Activated B cell treated with CpG ODN at 0.5 μM for 24 hours (primary cell): ENCODE measurements at regions not wholly inside any gene's neighbourhood (a gene's known extent, or its start where the extent isn't known, plus 50 kb on each side); places are given as distances from the start of the nearest gene placed in this dataset.

Experiments
- ATAC-seq: fragments of 200-7000 bp; cut with Tn5 transposase; one replicate; pipeline ENCODE4 v1.10.0; 2021; ENCODE audit warnings: low read depth, mild to moderate bottlenecking, moderate library complexity
- CTCF ChIA-PET: fragments of 350-600 bp; sonication (Branson Sonifier 250); formaldehyde crosslinking; loops from one replicate; lab custom pipeline; 2021; ENCODE audit warnings: antibody characterized with exemption; lab: Charles Lee
- POLR2A ChIA-PET: fragments of 350-600 bp; sonication (Branson Sonifier 250); formaldehyde crosslinking; loops from one replicate; lab custom pipeline; 2021; ENCODE audit warnings: antibody characterized with exemption; lab: Charles Lee
- DNase-seq: peaks from one replicate; pipeline ENCODE4 v3.0.0; 2022
- H3K27ac Mint-ChIP-seq: one replicate; pipeline ENCODE4 v1.8.0; 2020; ENCODE audit warnings: mixed read lengths
- H3K27me3 Mint-ChIP-seq: one replicate; pipeline ENCODE4 v1.8.0; 2021; ENCODE audit warnings: mixed read lengths
- H3K36me3 Mint-ChIP-seq: one replicate; pipeline ENCODE4 v1.8.0; 2021; ENCODE audit warnings: low read depth, mixed read lengths
- H3K4me1 Mint-ChIP-seq: one replicate; pipeline ENCODE4 v1.8.0; 2021; ENCODE audit warnings: mixed read lengths
- H3K4me3 Mint-ChIP-seq: one replicate; pipeline ENCODE4 v1.8.0; 2020; ENCODE audit warnings: mild to moderate bottlenecking, mixed read lengths
- H3K9me3 Mint-ChIP-seq: one replicate; pipeline ENCODE4 v1.8.0; 2020; ENCODE audit warnings: mixed read lengths
- intact Hi-C: fragments of 100-400 bp; cut with micrococcal nuclease; formaldehyde crosslinking; loops from one replicate; pipeline ENCODE4 v1.15.1; 2024
- TF ChIP-seq, protein P1 (sequence below): fragments of 200-600 bp; IDR thresholded peaks from one replicate; pipeline ENCODE4 v1.8.0; 2022; ENCODE audit warnings: antibody characterized with exemption, mild to moderate bottlenecking

DNA sequence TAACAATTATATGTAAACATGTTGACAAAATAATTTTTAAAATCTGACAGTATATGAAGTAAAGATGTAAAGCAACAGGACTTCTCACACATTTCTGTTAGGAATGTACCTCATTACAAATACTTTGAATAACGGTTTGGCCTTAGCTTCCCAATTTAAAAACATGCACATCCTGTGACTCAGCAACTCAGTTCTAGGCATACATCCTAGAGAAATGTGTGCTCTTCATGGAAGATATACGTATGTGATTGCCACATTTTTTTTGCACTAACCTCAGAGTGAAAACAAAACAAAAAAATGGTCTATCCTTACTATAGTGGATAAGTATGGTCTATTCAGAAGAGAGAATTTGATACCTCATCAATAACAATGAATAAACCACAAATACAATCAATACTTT, 314.6 kb downstream of the LIG4 start:
- H3K9me3 Mint-ChIP-seq, result peaks cover 2% of the 10 kb centered on the region
- H3K36me3 Mint-ChIP-seq, result no peaks in the 10 kb centered on the region
- DNase-seq (no peak), ATAC-seq (no peak)
- intact Hi-C loops, result no loop called here
- ChIA-PET POLR2A (no interaction called here), CTCF (no interaction called here)
- TF ChIP-seq, protein P1, sequence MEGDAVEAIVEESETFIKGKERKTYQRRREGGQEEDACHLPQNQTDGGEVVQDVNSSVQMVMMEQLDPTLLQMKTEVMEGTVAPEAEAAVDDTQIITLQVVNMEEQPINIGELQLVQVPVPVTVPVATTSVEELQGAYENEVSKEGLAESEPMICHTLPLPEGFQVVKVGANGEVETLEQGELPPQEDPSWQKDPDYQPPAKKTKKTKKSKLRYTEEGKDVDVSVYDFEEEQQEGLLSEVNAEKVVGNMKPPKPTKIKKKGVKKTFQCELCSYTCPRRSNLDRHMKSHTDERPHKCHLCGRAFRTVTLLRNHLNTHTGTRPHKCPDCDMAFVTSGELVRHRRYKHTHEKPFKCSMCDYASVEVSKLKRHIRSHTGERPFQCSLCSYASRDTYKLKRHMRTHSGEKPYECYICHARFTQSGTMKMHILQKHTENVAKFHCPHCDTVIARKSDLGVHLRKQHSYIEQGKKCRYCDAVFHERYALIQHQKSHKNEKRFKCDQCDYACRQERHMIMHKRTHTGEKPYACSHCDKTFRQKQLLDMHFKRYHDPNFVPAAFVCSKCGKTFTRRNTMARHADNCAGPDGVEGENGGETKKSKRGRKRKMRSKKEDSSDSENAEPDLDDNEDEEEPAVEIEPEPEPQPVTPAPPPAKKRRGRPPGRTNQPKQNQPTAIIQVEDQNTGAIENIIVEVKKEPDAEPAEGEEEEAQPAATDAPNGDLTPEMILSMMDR, result no peak
- no peaks in the 10 kb centered on the region for H3K27me3 Mint-ChIP-seq
- H3K27ac Mint-ChIP-seq, result no peak overlapping the region
- no peak overlapping the region for H3K4me3 Mint-ChIP-seq
- H3K4me1 Mint-ChIP-seq, result no peaks in the 10 kb centered on the region

DNA sequence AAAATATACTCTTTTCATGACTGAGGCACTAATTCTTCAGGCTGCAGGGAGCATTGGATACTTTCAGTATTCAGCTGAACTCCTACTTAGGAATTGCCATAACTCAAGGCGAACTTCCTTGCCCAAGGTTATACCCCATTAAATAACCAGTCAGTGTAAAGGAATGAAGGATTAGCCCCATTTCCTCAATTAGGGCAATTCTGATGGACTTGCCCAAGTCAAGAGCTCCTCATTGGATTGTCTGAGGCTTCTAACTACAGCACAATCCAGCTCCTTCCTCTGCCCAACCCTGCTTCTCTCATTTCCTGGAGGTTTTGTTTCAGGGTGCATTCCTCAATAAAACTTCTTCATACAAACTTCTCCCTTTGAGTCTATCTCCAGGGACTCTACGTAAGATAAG, 329.2 kb downstream of the LIG4 start:
- H3K36me3 Mint-ChIP-seq, result no peaks in the 10 kb centered on the region
- no peak for ATAC-seq
- CTCF ChIA-PET, result no interaction called here
- no peak for DNase-seq
- no peaks in the 10 kb centered on the region for H3K4me1 Mint-ChIP-seq
- intact Hi-C loops, result no loop called here
- TF ChIP-seq, protein P1, result no peak
- H3K27me3 Mint-ChIP-seq, result no peaks in the 10 kb centered on the region
- H3K9me3 Mint-ChIP-seq, result peaks cover 10% of the 10 kb centered on the region
- H3K4me3 Mint-ChIP-seq, result no peak overlapping the region
- H3K27ac Mint-ChIP-seq, result no peak overlapping the region
- POLR2A ChIA-PET, result no interaction called here

DNA sequence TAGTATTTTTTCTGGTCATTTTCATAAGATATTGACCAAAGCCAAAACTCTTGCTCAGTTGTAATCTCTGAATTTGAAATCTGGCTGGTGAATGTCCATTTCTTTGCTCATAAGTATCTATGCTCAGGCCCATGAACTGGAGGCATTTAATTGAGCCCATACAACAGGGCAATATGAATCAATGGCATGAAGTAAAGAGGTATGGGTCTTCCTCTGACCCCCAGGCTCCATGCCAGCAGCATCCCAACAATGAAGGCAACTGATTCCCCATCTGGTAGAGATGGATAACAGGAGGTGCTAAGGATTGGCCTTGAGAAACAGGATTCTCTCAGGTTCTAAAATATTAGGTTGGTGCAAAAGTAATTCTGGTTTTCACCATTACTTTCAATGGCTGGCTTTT, 330.8 kb downstream of the LIG4 start:
- ATAC-seq (no peak), DNase-seq (no peak)
- ChIA-PET CTCF (no interaction called here), POLR2A (no interaction called here)
- Mint-ChIP-seq H3K4me3 (no peak overlapping the region), H3K9me3 (peaks cover 10% of the 10 kb centered on the region), H3K4me1 (no peaks in the 10 kb centered on the region), H3K36me3 (no peaks in the 10 kb centered on the region), H3K27me3 (no peaks in the 10 kb centered on the region), H3K27ac (no peak overlapping the region)
- intact Hi-C loops, result no loop called here
- TF ChIP-seq, protein P1, result no peak

DNA sequence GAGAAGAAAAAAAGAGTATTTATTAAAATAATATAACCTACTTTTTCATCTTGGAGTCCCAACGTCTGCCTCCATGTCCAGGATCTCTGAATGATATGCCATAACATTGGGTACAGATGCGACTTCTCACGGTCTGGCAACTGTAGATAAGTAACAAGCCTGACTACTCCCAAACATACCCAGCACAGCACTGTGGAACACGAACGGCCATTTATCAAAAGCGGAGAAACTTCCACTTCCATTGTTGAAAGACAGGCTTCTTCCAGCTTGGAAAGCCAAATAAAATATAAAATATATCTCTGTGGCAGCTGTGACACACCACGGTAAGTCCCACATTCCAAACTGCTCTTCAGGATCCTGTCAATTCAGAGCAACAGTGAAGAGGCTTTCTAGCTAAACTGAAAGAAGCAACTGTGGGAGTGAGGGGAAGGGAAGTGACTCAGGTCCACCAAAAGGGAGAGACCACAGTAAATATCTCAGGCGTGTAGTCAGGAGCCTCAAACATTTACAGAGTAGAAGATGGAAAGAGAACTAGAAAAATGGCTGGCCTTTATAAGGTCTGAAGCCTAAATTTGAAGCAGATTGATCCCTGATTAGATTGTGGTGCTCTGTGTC, 331.7 kb downstream of the LIG4 start:
- TF ChIP-seq, protein P1, result no peak
- Mint-ChIP-seq H3K36me3 (no peaks in the 10 kb centered on the region), H3K9me3 (peaks cover 7% of the 10 kb centered on the region), H3K27me3 (no peaks in the 10 kb centered on the region), H3K4me1 (no peaks in the 10 kb centered on the region), H3K4me3 (no peak overlapping the region), H3K27ac (no peak overlapping the region)
- ATAC-seq (no peak), DNase-seq (no peak)
- POLR2A ChIA-PET, result no interaction called here
- CTCF ChIA-PET, result no interaction called here
- intact Hi-C loops, result no loop called here

DNA sequence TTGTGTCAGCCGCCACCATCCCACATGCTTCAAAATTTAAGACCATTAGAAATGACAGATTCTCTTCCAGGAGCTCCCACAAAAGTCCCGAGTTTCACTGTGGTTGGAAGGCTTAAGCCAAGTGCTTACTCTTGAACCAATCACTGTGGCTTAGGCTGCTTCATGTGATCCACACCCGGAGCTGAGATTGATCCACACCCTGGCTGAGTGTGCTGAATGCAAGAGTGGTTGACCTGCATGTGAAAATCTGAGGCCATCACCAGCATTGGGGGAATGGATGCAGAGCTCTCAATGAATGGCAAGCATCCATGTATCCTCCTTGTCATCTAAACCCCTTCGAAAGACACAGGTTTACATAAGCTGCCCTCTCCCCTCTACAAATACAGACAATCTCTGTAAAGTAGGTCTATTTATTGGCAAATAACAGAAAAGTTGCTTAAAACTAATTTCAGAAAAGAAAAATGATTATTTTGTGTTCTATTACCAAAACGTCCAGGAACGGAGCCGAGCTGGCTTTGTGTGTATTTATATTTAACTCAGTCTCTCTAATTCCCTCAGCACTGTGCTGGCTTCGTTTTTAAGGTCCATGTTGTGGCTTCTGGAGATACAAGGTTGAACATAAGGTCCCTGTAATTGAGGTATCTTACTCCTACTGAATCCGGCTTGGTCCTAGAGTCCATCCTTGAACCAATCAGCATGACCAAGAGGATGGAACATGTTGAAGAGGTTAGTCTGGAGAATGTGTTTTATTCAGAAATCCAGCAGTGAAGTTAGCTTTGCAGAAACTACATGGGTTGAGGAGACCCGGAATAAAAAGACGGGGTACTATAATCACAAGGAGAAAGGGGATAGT, 332.4 kb downstream of the LIG4 start:
- TF ChIP-seq, protein P1, result no peak
- Mint-ChIP-seq H3K36me3 (no peaks in the 10 kb centered on the region), H3K4me3 (no peak overlapping the region), H3K27me3 (no peaks in the 10 kb centered on the region), H3K9me3 (peaks cover 3% of the 10 kb centered on the region), H3K27ac (no peak overlapping the region), H3K4me1 (no peaks in the 10 kb centered on the region)
- ChIA-PET CTCF (no interaction called here), POLR2A (no interaction called here)
- DNase-seq, result no peak
- no peak for ATAC-seq
- intact Hi-C loops, result no loop called here
